ENCODE measurements at regions not wholly inside any gene's neighbourhood (a gene's known extent, or its start where the extent isn't known, plus 50 kb on each side); places are given as distances from the start of the nearest gene placed in this dataset.
"Not testable (repeated sequence)": the region's sequence is repeated elsewhere in the genome, so short reads cannot be mapped to it uniquely, and the experiment has no call there.

GRCh38 chr10:131363416-131363815, 51.9 kb upstream of the TCERG1L start:
- DNase-seq (ENCODE audit: low spot score): no peak
- TF ChIP-seq CTCF (IDR thresholded peaks at IDR 0.05; ENCODE audit: extremely low read depth, missing control alignments): no peak

GRCh38 chr10:131371571-131371970, 60.0 kb upstream of the TCERG1L start:
- no peak for TF ChIP-seq CTCF (IDR thresholded peaks at IDR 0.05; ENCODE audit: extremely low read depth, missing control alignments)
- no peak for DNase-seq (ENCODE audit: low spot score)

- DNase-seq (ENCODE audit: low spot score): no peak
- TF ChIP-seq CTCF (IDR thresholded peaks at IDR 0.05; ENCODE audit: extremely low read depth, missing control alignments): no peak
These were observed 70.1 kb upstream of the TCERG1L start for GRCh38 chr10:131381576-131381975.

GRCh38 chr10:131385161-131385872, 73.8 kb upstream of the TCERG1L start:
- not testable (repeated sequence) for DNase-seq (ENCODE audit: low spot score)

- TF ChIP-seq CTCF (IDR thresholded peaks at IDR 0.05; ENCODE audit: extremely low read depth, missing control alignments): no peak
- no peak for DNase-seq (ENCODE audit: low spot score)
These were observed 75.6 kb upstream of the TCERG1L start for GRCh38 chr10:131387018-131387529.

- DNase-seq (ENCODE audit: low spot score): no peak
- TF ChIP-seq CTCF (IDR thresholded peaks at IDR 0.05; ENCODE audit: extremely low read depth, missing control alignments): no peak
These were observed 80.4 kb upstream of the TCERG1L start for GRCh38 chr10:131391936-131392335.

- no peak for DNase-seq (ENCODE audit: low spot score)
- TF ChIP-seq CTCF (IDR thresholded peaks at IDR 0.05; ENCODE audit: extremely low read depth, missing control alignments): no peak
These were observed 84.9 kb upstream of the TCERG1L start for GRCh38 chr10:131396121-131397050.
